Lower leg skin (tissue), 4 donors: ENCODE measurements at regions not wholly inside any gene's neighbourhood (a gene's known extent, or its start where the extent isn't known, plus 50 kb on each side); places are given as distances from the start of the nearest gene placed in this dataset.

Experiments used
- DNase-seq, 2 donors: peaks; one replicate each; pipeline ENCODE4 v3.0.0-alpha.2; 2019; ENCODE audit warnings: low spot score in 2 of 2
- H3K4me3 ChIP-seq: fragments of 200-600 bp; sonication (generic); 2 replicates; pipeline ENCODE4 v1.5.1; 2017; ENCODE audit warnings: mild to moderate bottlenecking, low read depth; ENCODE audit not compliant: poor library complexity, severe bottlenecking
- CTCF ChIP-seq, 3 donors: fragments of 450-650 bp; IDR thresholded peaks; one replicate each; pipeline ENCODE4 v1.5.1; 2016; ENCODE audit warnings: antibody characterized with exemption in 3 of 3, mild to moderate bottlenecking in 3 of 3, moderate library complexity in 2 of 3
- POLR2A ChIP-seq, 2 donors: fragments of 450-650 bp; IDR thresholded peaks; one replicate each; pipeline ENCODE4 v1.6.1; 2016 to 2017; ENCODE audit warnings: antibody characterized with exemption in 2 of 2, mild to moderate bottlenecking in 1 of 2, moderate library complexity in 1 of 2
- WGBS, 2 donors: methylation state at CpG; one replicate each; pipeline ENCODE4 v1.1.5; 2018; 5-methylcytosine and 5-hydroxymethylcytosine counted together
- intact Hi-C: fragments of 100-400 bp; cut with DNase I; formaldehyde crosslinking; loops from one replicate; pipeline ENCODE4 v1.15.0; 2023; ENCODE audit warnings: low total_unique reads

DNA sequence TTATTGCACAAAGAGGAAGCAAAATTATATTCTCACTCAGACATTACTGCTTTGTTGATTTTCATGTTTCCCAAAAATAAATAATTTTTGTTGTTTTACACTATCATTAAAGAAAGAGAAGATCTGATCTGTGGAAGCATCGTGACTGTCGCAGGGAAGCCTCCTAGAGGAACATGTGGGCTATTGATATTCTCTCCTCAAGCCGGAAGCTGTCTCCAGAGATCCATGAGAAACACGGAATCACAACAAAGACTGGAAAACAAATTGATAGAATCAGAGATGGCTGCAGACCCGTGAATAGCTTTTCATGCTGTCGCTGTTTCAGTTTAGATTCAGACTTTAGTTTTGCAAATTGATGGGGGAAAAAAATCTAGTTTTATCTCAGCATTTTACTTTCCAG is 235.2 kb upstream of the TMPO start:
- TF ChIP-seq CTCF (IDR thresholded peaks at IDR 0.05) (no peak), POLR2A (IDR thresholded peaks at IDR 0.05) (no peak)
- intact Hi-C loops = no loop called here
- 76 to 78% methylated on average over 6 of the region's 6 CpGs for WGBS, 2 donors

DNA sequence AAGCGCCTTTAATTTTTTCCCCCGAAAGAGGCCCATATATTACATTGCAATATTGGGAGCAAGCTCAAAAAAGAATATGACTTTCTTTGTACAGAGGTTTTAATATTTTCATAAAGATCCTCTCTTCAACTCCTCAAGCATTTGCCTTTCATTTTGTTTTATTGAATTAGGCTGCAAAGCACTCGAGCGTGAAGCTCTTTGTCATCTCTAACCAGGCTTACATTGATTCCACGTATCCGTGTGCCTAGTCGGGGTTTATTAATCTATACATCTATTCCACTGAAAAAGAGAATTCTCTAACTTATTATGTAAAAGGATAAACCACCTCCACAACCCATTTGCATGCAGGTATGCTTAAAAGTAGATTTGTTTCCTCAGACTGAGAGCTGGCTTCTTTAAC is 234.8 kb upstream of the TMPO start:
- intact Hi-C loops = no loop called here
- DNase-seq = no peak
- TF ChIP-seq CTCF (IDR thresholded peaks at IDR 0.05) = no peak
- TF ChIP-seq POLR2A (IDR thresholded peaks at IDR 0.05) = no peak
- WGBS, 2 donors = 91 to 92% methylated on average over 7 of the region's 7 CpGs
- no peak overlapping the region for H3K4me3 ChIP-seq

More for the DNA sequence above, 235.2 kb upstream of the TMPO start:
- DNase-seq = no peak
- H3K4me3 ChIP-seq = no peak overlapping the region

GRCh38 chr12:98291828-98292227 is 223.6 kb upstream of the TMPO start:
- WGBS, 2 donors = 18 to 21% methylated on average over 4 of the region's 4 CpGs
- no peak for TF ChIP-seq CTCF (IDR thresholded peaks at IDR 0.05)
- TF ChIP-seq POLR2A (IDR thresholded peaks at IDR 0.05) = no peak
- DNase-seq = no peak
- intact Hi-C loops = no loop called here
- no peak overlapping the region for H3K4me3 ChIP-seq

DNA sequence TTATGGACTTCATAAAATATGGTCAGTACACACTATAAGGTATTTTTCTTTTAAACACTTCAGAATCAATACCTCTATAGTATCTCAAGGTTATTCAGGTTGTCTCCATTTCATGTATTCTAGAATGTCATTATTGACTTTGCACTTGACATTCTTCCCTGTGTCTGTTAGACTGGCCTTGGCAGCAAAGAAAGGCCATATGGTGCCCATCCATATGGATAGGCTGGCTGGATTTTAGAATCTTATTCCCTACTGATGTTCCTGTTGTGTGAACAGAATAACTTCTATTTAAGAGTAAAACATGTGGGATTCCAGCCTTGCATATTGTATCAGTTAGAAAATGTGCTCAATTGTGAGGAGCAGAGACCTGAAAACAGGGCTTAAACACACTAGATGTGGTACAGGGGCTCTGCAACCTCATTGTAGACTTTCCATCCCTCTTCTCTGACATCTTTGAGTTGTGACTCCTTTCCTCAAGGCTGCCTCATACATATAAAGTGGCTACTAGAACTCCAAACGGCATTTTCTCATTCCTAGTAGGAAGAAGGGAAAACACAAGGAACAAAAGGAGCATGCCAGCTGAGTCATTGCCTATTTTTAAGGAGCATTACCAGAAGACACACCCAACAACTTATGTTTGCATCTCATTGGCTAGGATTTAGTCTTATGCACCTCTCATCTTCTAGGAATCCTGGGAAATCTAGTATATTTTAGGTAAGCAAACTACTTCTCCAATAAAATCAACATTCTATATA is 221.2 kb upstream of the TMPO start:
- DNase-seq = no peak
- no peak overlapping the region for H3K4me3 ChIP-seq
- 26% methylated on average over 1 of the region's 1 CpG for WGBS, 2 donors
- intact Hi-C loops = no loop called here
- TF ChIP-seq CTCF (IDR thresholded peaks at IDR 0.05) = no peak
- TF ChIP-seq POLR2A (IDR thresholded peaks at IDR 0.05) = no peak

- intact Hi-C loops = no loop called here
- 72 to 78% methylated on average over 2 of the region's 2 CpGs for WGBS, 2 donors
- TF ChIP-seq CTCF (IDR thresholded peaks at IDR 0.05) (no peak), POLR2A (IDR thresholded peaks at IDR 0.05) (no peak)
- no peak overlapping the region for H3K4me3 ChIP-seq
- DNase-seq = no peak
Measured at GRCh38 chr12:98295681-98296080, 219.7 kb upstream of the TMPO start.
